ENCODE measurements at regions not wholly inside any gene's neighbourhood (a gene's known extent, or its start where the extent isn't known, plus 50 kb on each side); places are given as distances from the start of the nearest gene placed in this dataset.

DNA sequence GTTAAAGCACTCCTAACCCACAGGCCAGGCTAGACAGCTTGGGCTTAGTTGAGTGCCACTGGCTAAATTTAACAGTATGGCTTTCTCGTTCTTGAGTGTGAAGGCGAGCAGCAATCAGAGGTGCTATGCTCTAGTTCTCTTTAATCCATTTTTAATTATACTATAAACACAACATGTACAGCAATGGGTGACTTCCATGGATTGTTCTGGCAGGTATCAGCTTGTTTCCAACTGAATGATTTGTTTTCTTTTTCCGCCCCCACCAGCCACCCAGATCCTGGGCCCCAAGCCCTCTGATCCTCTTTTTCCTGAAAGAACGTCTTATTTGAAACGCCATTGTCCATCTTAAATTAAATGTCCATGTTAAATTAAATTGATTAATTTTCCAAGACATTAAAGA lies 244.8 kb downstream of the IKZF2 start:
- TF ChIP-seq, protein P1, sequence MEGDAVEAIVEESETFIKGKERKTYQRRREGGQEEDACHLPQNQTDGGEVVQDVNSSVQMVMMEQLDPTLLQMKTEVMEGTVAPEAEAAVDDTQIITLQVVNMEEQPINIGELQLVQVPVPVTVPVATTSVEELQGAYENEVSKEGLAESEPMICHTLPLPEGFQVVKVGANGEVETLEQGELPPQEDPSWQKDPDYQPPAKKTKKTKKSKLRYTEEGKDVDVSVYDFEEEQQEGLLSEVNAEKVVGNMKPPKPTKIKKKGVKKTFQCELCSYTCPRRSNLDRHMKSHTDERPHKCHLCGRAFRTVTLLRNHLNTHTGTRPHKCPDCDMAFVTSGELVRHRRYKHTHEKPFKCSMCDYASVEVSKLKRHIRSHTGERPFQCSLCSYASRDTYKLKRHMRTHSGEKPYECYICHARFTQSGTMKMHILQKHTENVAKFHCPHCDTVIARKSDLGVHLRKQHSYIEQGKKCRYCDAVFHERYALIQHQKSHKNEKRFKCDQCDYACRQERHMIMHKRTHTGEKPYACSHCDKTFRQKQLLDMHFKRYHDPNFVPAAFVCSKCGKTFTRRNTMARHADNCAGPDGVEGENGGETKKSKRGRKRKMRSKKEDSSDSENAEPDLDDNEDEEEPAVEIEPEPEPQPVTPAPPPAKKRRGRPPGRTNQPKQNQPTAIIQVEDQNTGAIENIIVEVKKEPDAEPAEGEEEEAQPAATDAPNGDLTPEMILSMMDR (conservative IDR thresholded peaks at IDR 0.05), result no peak
- no peak for TF ChIP-seq ZFX (IDR thresholded peaks at IDR 0.05)
